ENCODE measurements at regions not wholly inside any gene's neighbourhood (a gene's known extent, or its start where the extent isn't known, plus 50 kb on each side); places are given as distances from the start of the nearest gene placed in this dataset.
"Not testable (repeated sequence)": the region's sequence is repeated elsewhere in the genome, so short reads cannot be mapped to it uniquely, and the experiment has no call there.

GRCh38 chr1:200496937-200497336 lies 87.1 kb upstream of the ZNF281 start:
- no peak for DNase-seq

DNA sequence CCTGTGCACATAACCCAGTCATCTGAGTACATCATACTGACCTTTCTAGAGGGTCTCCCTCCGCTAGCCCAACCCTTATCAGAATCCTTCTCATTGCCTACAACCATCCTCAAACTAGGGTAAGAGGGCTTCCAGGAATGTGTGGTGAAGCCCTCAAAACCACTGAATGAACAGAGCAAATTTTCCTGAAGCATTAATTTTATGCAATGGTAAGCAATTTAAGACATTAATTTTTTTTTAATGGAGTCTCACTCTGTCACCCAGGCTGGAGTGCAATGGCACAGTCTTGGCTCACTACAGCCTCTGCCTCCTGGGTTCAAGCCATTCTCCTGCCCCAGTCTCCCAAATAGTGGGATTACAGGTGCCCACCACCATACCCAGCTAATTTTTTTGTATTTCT lies 86.1 kb upstream of the ZNF281 start:
- no peak for DNase-seq

- DNase-seq = no peak
These were observed 83.5 kb upstream of the ZNF281 start for GRCh38 chr1:200493344-200493743.

GRCh38 chr1:200491103-200491502 lies 81.3 kb upstream of the ZNF281 start:
- DNase-seq = no peak

DNA sequence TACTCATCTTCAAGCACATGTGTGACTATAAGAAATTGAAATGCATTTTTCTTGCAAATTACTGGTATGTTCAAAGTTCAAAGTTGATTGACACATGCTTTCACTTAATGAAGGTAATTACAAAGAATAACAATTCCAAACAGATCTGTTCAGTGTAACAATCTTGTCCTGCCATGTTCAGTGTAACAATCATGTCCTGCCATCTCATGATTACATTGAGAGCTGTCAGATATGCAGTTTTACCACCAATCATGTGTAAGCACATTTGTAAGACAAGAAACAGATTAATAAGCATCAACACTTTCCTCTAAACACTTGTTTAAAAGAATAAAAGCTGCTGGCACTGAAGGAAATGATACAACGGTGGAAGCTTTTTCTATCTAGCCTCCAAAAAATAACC lies 80.3 kb upstream of the ZNF281 start:
- DNase-seq = no peak

- no peak for DNase-seq
These were observed 78.7 kb upstream of the ZNF281 start for GRCh38 chr1:200488375-200489165.

DNA sequence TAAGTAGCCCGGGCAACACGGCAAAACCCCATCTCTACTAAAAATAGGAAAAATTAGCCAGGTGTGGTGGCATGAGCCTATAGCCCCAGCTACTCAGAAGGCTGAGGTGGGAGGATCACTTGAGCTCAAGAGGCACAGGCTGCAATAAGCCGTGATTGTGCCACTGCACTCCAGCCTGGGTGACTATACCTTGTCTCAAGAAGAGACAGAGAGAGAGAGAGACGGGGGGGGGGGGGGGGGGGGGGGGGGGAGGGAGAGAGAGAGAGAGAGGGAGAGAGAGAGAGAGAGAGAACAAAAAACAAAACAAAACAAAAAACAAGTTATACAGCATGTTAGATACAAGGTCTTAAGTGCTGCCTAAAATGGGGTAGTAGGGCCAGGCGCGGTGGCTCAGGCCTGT lies 77.8 kb upstream of the ZNF281 start:
- DNase-seq = no peak

- no peak for DNase-seq
These were observed 76.8 kb upstream of the ZNF281 start for GRCh38 chr1:200486634-200487033.

DNA sequence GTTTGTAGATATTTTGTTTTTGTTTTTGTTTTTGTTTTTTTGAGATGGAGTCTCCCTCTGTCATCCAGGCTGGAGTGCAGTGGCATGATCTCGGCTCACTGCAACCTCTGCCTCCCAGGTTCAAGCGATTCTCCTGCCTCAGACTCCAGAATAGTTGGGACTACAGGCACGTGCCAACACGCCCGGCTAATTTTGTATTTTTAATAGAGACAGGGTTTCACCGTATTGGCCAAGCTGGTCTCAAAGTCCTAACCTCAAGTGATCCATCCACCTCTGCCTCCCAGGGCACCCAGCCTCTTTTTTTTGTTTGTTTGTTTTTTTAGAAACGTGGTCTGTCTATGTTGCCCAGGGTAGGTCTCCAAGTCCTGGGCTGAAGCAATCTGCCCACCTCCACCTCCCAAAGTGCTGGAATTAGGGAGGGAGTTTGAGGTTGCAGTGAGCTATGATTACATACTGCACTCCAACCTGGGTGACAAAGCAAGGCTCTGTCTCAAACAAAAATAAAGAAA lies 74.7 kb upstream of the ZNF281 start:
- not testable (repeated sequence) for DNase-seq

DNA sequence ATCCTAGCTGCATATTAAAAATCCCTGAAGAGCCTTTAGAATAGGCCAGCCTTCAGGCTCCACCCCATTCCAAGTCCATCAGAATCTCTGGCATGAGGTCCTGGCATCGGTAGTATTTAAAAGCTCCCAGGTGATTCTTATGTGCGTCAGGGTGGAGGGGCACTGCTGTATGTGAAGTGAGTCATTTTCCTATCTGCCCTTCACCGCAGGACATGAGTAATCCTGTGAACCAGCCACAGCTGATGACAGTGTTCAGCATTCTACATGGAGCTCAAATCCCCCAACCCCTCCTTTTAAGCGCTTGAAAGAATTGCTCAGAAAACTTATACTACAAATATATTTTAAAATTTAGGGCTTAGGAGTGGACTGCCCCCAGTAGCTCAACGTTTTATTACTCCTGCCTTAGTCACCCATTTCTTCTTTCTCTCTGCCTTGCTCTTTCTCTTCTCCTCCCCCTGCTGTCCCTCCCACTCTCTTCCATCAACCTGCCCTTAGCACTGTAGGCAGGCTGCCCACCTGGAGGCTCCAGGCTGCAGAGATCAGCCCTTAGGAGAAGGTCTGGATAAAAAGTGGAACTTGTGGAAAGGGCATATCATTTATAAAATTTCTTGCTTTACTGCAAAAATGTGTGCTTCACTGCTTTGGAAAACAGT lies 73.8 kb upstream of the ZNF281 start:
- DNase-seq = peak; percentile 79

GRCh38 chr1:200480964-200481363 lies 71.1 kb upstream of the ZNF281 start:
- DNase-seq = no peak

GRCh38 chr1:200479816-200480215 lies 70.0 kb upstream of the ZNF281 start:
- DNase-seq = no peak

DNA sequence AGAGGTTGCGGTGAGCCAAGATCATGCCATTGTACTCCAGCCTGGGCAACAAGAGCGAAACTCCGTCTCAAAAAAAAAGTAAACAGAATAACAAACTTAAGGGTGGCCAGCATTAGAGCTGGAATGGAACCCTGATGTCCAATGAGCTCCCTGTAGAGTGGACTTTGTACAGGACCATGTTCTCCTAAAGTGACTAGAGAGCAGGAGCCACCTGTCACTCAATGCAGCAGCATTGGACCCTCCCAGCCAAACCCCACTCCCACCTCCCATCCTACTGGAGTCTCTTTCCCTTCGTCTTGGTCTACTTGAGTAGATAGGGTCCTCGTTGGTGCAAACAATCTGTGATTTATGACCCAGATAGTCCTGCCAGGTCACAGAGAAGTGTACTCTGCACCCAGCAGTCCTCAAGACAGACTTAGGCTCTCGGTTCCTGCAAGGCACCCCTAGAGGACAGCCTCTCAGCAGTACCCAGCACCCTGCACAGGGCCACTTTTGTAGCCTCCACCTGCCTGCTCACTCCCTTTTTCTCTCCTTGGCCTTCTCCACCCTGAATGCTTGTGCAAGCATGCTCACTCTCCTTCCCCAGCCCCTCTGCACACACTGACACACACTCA lies 69.2 kb upstream of the ZNF281 start:
- no peak for DNase-seq

- no peak for DNase-seq
These were observed 68.4 kb upstream of the ZNF281 start for GRCh38 chr1:200478239-200478623.

- DNase-seq = no peak
These were observed 64.8 kb upstream of the ZNF281 start for GRCh38 chr1:200474633-200475032.

DNA sequence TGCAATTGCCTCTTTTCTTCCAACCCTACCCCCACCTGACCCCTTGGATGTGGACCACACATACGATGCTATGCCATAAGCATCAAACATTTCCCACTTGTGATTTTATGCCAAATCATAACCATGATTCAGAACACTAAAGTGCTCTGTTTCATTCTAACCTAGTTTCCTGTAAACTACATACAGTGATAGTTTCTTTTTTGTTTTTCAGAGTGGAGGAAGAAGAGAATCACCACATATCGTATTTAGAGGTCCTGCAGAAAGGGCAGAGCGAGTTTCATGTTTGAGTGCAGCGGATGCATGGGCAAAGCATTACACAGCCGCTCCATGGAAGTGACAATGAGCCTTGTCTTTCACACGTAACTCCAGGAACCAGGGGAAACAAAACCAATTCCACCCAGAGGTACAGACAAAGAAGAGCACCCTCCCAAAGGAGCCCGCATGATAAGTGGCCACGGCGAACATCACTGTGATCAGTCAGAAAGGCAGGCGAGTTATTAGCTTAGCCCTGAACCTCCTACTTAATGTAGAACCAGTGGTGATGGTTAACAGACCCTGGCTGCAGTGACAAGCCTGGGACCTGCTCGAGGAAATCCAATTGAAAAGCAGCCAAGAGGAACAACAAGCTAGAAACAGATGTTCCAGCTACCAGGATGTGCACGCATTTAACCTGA lies 64.0 kb upstream of the ZNF281 start:
- peak; percentile 25 for DNase-seq

DNA sequence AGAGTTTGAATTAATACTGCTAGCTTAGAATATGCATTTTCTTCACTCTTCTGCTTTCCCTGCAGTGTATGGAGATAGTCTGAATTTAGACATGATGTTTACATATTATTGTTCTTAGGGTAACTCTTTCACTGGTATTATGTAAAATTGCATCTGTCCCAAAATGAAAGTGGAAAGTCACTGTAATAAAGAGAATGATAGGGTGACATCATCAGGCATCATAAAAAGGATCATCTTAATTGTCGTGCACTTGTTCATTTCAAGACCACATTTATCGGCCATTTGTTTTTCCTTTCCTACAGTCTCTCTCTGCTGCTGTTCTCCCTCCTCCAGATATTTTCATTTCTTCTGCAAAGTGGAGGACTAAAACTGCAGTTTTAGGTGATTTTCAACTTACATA lies 61.9 kb upstream of the ZNF281 start:
- no peak for DNase-seq

DNA sequence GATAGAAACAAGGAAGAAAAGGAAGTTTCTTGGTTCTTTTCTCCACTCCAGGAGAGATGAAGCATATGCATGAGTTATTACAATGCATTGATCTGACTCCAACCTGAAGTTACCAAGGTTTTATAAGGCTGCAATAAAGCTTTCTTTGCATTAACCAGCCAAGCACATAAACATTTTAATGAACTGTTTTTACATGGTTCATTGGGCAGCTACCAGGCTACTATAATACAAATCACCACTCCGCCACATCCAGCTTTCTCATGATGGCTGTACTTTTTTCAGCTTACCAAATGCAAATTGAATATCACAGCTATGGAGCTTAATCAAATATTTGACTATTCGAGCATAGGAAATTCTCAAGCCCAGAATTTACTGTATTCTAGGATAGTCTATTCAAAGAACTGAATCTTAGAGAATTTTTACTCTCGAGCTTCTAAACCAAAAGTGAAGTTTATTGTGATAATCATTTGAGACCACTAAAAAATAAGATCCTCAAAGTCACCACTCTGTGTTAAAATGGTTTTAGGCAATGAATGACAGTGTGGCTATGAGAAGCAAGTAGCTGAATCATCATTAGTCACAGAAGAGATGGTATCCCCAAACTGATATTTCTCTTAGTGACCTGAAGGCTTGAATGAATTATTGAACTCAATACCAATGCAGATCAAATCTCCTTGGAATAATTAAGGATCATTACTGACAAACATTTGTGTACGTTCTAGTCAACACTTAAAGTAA lies 58.6 kb upstream of the ZNF281 start:
- no peak for DNase-seq

GRCh38 chr1:200464784-200465400 lies 55.1 kb upstream of the ZNF281 start:
- DNase-seq = no peak

All from stimulated activated CD4-positive, alpha-beta T cell treated with anti-CD3 and anti-CD28 coated beads, Interleukin-1b, Interleukin-23, amount 100 ng/mL, for 48 hours (primary cell).